HG02938 (cell line): ENCODE measurements at regions not wholly inside any gene's neighbourhood (a gene's known extent, or its start where the extent isn't known, plus 50 kb on each side); places are given as distances from the start of the nearest gene placed in this dataset.

Experiments used
- ATAC-seq: cut with Tn5 transposase; IDR thresholded peaks from one replicate; pipeline ENCODE4 v1.9.1; 2021; ENCODE audit warnings: mild to moderate bottlenecking, moderate library complexity; ENCODE audit not compliant: unreplicated experiment

GRCh38 chr2:120968307-120969015, 232.8 kb downstream of the GLI2 start:
- ATAC-seq: no peak

DNA sequence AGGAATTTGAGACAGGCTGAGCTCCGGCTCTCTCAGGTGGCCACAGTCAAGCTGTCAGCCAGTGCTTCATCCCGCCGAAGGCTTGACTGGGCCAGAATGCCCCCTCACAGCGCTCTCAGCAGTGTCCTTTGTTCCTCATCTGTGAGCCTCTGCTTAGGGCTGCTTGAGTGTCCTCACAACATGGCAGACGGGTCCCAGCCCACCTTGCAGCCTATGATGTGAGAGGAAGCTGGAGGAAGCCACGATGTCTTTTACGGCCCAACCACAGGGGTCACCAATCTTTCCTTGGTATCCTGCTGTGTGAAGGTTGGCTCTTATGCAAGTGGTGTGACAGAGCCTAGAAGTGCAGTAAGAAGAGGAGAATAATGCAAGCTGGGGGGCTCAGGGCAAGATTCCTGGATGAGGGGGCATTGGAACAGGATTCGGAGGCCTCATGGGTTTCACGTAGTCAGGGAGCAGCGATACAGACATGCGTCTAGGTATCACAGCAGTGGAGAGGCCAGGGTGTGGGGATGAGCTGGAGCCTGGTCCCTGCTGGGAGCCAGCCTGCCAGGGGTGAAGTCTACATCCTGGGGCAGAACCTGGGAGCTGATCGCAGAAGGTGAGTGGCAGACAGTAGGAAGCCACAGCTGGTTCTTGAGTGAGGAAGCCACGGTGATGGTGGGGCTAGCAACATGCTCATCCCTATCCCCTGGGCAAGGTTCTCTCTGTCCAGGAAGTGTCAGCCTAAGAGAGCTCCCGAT, 234.1 kb downstream of the GLI2 start:
- ATAC-seq: no peak

DNA sequence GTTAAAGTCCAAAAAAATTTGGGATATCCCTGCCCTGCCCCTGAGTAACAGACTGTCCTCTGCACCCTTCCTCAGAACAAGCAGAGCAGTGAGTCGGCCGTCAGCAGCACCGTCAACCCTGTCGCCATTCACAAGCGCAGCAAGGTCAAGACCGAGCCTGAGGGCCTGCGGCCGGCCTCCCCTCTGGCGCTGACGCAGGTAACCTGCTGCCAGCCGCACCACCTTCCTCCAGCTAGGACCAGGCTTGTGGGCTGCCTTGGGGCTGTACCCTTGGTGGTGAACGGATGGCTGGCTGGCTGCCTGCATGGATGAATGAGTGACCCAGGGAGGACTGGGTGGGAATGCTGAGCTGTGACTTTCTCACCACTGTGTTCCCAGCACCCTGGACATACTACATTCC, 236.2 kb downstream of the GLI2 start:
- no peak for ATAC-seq

GRCh38 chr2:120972286-120972685, 236.6 kb downstream of the GLI2 start:
- ATAC-seq: no peak

- no peak for ATAC-seq
These were observed 237.5 kb downstream of the GLI2 start for GRCh38 chr2:120973196-120973595.

- ATAC-seq: no peak
These were observed 239.3 kb downstream of the GLI2 start for GRCh38 chr2:120974950-120975349.

DNA sequence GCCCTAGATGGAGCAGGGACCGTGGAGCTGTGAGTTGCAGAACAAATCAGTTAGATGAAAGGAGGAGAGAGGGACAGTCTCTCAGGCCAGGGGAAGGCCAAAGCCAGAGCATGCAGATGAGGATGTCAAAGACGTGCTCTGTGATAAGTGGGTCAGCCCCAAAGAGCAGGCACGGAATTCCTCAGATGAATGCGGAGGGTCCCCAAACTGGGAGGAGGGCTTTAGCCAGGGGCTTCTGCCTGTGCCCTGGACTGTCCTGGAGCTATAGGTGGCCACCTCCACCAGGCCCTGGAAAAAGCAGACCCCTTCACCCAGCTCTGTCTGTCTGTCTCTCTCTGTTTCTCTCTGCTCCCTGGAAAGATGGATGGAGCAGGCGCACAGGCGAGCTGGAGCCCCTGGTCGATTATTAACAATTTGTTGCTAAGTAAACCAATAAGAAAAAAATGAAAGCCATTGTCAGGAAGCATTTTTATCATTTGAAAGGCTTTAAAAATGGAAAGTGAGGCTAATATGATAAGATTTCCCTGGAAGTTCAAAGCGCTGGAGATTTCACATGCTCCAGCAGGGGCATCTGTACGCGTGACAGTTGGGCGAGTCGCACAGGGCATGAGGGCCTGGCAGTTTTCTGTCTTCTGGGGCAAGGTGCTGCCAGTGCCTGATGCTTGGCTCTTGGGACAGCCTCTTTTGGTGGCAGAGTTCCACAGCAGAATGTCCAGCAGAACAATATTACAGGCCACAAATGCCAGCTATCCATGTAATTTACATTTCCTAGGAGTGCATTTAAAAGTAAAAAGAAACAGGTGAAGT, 241.0 kb downstream of the GLI2 start:
- ATAC-seq: no peak

DNA sequence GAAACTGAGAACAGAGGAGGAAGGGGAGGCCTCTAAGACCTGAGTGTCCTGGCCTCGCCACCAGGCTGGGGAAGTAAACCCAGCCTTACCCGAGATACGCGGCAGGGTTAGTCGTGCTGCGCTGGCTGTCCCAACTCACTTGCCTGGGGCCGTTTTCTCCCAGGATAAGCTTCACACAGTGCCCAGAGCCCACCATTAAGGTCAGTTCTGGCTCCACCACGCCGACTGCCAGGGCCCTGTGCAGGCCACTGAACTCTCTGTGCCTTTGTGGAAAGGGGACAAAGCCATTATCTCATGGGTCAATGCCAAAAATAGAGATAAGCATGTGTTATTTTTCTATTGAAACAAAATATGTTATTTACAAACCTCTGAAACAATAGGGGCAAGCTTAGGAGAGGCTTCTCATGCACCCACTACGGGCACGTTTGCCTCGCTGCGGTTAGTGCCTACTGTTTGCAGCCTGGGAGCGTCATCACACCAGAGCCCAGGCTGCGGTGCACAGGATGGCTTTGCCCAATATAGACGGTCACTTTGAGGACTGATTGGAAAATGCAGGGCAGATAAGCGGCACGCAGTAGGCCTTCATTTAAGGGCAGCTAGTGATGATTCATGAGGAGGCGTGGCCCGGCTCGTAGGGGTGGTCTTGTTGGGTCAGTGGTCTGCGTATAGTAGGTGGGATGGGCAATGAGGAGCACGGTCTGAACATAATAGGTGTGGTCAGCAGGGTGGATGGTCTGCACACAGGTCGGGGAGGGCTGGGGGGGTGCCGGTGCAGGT, 242.1 kb downstream of the GLI2 start:
- no peak for ATAC-seq

DNA sequence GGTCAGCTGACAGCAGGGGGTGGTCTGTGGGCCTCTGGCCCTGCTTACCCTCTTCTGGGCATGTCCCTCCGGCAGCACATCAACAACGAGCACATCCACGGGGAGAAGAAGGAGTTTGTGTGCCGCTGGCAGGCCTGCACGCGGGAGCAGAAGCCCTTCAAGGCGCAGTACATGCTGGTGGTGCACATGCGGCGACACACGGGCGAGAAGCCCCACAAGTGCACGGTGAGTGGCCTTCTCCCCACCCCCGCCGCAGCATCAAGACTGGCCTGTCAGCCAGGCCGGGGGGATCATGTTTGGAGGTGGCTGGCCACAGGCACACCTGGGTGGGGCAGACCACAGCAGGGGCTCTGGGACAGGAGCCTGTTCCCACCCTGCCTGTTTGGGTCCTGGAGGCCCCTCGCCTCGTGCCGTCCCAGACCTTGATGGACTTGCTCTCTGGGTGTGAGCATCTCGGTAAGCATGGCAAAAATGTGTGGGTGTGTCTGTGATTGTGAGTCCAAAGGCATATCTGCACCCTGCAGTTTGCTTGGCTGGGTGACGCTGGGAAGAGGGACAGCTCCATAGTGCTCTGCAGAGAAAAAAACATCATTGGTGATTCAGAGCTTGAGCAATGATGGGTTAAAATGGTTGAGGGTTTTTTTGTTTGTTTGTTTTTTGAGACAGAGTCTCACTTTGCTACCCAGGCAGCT, 242.8 kb downstream of the GLI2 start:
- no peak for ATAC-seq

- ATAC-seq: no peak
These were observed 243.7 kb downstream of the GLI2 start for GRCh38 chr2:120979398-120979797.

DNA sequence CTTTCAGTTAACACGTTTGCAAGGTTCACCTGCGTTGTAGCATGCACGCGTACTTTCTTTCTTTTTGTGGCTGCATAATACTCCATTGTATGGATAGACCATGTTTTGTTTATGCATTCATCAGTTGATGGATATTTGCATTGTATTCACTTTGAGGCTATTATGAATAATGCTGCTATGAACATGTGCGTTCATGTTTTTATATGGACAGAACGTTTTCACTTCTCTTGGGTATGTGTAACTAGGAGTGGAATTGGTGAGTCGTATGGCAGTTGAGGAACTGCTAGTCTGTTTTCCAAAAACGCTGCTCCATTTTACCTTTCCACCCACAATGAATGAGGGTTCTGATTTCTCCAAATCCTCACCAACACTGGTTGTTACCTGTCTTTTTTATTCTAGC, 244.3 kb downstream of the GLI2 start:
- no peak for ATAC-seq

GRCh38 chr2:120981443-120981842, 245.8 kb downstream of the GLI2 start:
- ATAC-seq: no peak

GRCh38 chr2:120982598-120982997, 246.9 kb downstream of the GLI2 start:
- ATAC-seq: no peak

DNA sequence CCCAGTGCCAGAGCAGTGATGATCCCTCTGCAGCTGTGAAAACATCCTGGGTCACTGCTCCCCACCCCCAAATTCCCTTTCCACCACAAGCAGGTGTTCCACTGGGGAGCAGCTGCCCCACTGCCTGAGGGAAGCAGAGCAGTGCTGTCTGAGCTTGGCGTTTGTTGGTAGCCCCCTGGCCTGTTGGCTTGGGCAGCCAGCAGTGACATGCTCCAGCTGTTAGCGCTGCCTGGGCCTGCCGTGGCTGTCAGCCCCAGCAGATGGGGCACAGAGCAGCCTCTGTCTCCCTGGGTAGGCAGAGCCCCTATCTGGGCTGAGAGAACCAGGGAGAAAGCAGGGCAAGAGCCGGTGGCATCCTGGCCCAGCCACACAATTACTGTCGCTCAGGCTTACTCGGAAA, 247.7 kb downstream of the GLI2 start:
- no peak for ATAC-seq

- no peak for ATAC-seq
These were observed 248.4 kb downstream of the GLI2 start for GRCh38 chr2:120984046-120984445.

DNA sequence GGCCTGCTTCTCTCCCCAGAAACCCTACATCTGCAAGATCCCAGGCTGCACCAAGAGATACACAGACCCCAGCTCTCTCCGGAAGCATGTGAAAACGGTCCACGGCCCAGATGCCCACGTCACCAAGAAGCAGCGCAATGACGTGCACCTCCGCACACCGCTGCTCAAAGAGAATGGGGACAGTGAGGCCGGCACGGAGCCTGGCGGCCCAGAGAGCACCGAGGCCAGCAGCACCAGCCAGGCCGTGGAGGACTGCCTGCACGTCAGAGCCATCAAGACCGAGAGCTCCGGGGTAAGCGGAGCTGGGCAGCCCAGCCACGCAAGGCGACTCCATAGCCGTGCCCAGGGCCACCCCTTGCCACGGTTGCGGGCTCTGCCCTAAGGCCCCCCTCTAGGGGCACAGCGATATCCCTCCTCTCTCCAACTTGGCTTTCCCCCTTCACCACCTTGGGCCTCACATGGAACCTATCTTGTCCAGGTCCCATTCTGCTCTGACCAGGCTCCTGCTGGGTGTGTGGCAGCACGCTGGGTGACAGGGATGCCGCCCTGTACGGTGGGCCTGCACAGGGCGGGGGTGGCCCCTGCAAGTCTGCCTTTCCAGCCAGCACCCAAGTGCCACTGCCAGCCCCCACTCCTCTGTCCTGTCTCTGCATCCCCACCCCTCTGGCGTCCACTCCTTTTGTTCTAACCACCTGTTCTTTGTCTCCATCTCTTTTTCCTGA, 248.9 kb downstream of the GLI2 start:
- ATAC-seq: no peak

DNA sequence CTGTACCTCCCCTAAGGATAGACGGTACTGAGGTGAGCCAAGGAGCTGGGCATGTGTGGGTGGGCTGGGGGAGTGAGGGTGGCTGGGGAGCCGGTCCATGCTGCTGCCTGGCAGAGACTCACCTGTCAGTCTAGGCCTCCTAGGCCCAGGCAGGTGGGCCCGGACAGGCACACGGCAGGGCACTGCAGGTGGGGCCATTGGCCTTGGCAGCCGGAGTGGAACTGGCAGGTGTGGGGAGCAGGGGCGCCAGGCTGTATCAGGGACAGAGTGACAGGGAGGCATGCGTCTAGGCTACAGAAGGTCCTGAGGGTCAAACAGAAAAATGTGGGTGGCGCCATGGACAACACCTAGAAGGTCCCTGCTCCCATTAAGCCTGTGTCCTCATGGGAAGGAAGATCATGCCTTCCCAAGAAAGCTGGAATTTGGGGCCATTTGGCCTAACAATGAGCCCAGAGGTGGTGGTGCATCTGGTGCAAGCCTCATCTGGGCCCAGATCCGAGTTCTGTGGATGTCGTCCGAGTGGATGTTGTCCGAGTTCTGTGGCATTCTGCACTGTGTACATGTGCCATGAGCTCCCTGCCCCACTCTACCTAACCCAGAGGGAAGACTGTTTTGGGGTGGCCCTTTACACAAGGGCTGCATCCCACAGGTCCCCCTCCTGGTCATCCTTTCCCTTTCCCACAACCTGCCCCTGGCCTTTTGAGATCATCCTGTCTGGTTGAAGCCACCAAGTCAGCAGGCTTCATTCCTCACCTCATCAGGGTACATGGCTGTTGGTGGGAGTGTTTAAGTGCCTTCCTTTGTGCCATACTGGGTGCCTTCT, 249.7 kb downstream of the GLI2 start:
- no peak for ATAC-seq

- ATAC-seq: no peak
These were observed 250.5 kb downstream of the GLI2 start for GRCh38 chr2:120985997-120986651.
